Stimulated activated CD8-positive, alpha-beta memory T cell treated with anti-CD3 and anti-CD28 coated beads, Interleukin-2, amount 100 ng/mL, for 1 hour (primary cell): ENCODE measurements at regions not wholly inside any gene's neighbourhood (a gene's known extent, or its start where the extent isn't known, plus 50 kb on each side); places are given as distances from the start of the nearest gene placed in this dataset.
"Not testable (repeated sequence)": the region's sequence is repeated elsewhere in the genome, so short reads cannot be mapped to it uniquely, and the experiment has no call there.

Experiments used
- DNase-seq, 2 donors: peaks; one replicate each; pipeline ENCODE4 v3.0.0-alpha.2; 2020; ENCODE audit warnings: low read depth in 2 of 2

DNA sequence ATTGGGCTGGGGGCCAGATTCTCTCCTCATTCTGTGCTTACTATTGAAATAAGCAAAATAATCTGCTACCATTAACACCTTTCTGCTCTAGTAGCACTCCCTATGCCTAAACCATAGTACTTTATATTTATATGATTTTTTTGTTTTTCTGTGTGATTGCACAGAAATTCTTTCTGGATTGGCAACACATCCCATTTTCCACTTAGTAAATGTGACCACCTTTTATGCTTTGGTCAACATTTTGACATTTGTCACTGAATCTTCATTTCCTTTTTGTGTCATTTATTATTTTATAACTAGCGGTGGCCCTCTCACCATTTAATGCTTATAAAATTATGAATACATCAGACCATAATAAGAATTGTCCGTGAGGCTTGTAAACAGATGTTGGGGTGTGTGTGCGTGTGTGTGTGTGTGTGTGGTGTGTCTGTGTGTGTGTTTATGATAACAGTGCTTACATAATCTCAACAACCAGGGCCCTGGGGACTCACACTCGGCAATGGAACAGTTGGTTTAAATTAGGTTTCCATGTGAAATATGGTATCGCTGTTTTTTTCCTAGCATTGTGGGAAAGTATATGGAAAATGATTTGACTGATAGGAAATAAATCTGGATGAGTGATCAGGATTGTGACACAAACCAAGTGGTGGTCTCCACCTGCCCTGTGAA is 138.9 kb downstream of the NOC3L start:
- DNase-seq, result no peak

DNA sequence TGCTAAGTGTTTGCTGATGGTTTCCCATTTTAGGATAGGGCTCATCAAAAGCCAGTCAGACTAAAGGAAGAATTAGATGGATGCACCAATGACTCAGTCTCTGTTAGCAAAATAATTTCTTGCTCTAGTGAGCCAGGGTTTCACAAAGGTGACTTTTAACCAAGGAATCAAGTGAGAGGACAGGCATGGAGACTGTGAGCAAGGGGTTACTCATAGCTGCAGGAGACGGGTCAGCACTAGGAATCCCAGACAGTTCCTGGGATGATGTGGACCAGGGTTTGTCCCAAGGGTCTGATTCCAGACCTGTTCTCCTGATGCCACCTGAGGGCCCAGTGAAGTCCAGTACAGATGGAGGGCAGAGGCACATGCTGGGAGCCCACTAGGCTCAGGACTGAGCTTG is 138.1 kb downstream of the NOC3L start:
- DNase-seq, result no peak

DNA sequence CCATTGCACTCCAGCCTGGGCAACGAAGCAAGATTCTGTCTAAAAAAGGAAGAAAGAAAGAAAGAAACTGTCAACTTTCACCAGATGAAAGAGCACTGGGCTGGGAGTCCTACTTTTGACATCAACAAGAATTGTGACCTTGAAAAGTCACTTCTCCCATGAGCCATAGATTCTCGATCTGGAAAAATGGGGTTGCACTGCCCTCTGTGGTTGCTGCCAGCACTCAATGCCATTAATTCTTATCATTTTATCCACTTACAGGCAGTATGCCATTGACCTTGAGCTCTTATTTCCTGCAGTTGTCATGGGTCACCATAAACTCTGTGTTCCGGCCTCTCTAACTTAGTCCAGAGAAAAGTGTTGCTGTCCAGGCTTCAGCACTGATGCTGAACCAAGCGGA is 137.2 kb downstream of the NOC3L start:
- no peak for DNase-seq

DNA sequence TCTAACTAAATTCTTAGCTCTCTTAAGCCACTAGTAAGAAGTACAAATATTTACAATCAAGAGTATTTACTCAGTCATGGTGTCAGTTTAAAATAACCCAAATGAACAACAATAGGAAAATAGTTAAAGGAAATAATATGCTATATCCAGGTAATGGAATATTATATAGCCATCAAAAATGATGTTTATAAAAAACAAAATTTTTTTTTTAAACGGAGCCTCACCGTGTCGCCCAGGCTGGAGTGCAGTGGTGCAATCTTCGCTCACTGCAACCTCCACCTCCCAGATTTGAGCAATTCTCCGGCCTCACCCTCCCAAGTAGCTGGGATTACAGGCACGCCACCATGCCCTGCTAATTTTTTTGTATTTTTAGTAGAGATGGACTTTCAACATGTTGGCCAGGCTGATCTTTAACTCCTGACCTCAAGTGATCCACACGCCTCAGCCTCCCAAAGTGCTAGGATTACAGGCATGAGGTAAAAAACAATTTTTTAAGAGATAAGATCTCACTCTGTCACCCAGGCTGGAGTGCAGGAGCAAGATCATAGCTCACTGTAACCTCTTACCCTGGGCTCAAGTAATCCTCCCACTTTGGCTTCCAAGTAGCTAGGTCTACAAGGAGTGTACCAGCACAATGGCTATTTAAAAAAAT is 132.5 kb downstream of the NOC3L start:
- no peak for DNase-seq

DNA sequence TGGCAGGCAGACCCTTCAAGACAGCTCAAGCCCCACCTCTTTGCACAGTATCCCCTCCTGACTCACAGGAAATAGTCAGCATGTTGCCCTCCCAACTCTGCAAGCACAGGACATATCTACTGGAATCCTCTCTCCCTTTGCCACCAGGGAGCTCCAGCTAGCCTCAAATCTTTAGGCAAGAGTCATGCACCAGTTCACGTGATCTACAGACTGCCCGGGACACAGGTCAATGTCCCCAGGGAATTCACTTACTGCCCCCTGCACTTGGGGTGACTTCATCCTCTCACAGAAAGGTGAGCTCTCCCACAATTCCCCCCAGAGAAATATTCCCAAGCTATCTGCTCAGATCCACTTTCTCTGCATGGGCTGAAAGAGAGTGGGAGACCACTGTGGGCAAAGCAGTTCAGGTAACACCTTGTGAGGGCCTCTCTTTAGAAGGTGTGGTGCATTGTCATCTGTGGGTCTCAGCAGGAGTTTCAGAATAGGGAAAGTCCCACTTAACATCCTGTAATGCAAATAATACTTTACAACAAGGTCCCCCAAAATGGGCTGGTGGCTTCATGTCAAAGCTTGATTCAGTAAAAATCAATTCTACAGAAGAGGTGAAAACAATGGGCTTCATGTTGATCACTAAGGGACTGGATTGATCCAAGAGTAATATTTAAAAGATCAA is 129.9 kb downstream of the NOC3L start:
- DNase-seq, result no peak

DNA sequence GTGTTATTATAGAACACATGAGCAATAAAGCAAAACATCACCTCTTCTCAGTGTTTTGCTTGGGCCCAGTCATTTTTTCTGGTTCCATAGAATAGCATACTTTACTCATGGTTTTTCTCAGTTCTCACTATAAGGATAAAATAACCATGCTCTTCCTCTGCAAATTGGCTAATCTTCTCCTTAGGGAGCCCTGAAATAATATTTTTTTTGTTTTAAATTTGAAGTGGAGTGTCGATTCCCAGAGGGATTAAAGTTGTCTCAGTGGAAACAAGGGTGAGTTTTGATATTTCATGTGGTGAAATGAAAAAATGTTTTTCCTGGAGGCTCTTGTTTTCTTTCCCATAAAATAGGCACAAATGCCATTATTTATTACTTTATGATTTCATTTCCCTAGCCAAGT is 127.3 kb downstream of the NOC3L start:
- no peak for DNase-seq

DNA sequence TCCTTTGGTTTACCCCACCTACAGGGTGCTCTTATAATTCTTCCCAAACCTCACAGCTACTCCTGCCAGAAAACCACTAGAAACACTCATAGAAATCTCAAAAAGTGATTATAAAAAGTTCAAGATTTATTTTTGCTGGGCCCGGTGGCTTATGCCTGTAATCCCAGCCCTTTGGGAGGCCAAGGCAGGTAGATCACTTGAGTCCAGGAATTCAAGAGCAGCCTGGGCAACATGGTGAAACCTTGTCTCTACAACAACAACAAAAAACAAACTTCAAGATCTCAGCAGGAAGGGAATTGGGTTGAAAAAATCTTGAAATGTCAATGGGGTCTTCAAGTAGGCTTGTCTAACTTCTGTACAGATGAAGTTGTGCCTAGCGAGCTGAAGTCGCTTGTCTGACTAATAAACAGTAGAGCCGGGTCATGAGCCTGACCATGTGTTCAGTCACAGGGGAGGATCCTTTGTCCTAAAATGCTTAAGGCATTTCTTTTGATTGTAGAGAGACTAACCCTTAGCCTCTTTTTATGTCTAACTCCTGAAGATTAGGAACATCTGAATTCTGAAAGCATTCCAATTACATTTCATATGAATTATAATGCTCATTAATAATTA is 124.6 kb downstream of the NOC3L start:
- DNase-seq, result no peak

DNA sequence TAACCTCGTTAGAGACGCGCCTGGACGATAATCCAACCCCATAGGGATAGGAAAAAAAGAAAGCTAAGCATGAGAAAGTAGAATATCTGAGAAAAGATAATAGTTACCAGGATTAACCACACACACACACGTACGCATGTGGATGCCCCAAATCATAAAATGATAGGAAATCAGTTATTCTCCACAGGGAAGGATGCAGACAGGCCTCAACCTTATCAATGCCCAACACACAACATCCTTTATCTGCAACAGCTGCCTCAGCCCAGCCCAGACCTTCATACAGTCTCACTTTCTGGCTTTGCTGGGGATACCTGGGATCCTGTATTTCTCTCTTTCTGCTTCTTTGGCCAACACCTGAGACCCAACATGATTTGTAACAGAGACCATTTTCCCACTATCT is 123.0 kb downstream of the NOC3L start:
- DNase-seq, result no peak

DNA sequence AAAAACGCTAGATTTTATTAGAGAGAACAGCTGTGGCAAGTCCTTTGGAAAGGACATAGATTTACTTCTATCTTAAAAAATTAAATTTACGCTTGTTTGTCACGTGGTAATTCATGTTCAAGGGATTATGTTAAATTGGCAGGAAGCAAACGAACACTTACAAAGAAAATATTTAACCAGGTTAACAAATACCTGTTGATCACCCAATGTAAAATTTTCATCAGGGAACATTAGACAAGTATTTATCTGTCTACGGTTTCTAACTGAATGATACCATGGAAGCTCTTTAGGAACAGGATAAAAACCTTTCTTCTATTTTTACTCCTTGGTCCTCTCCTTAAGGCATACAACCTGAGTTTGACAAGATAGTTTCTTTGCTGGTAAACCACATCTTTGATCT is 122.2 kb downstream of the NOC3L start:
- DNase-seq, result no peak

DNA sequence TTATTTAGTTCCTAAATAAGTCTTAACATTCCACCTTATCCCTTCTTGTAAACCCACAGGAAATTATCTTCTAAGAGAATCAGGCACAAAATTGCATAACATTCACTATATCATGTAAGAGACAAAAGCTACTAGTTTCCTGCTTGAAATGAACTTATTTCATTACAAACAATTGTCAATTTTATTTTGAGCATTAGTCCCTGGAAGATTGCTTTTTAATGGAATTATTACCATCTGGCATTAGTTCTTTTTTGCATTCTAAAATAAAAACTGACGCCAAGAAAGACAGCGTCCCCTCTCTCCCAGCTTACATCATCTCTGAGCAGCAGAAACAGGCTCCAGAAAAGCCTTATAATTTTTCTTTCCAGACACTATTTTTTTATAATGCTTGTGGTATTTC is 121.8 kb downstream of the NOC3L start:
- no peak for DNase-seq

DNA sequence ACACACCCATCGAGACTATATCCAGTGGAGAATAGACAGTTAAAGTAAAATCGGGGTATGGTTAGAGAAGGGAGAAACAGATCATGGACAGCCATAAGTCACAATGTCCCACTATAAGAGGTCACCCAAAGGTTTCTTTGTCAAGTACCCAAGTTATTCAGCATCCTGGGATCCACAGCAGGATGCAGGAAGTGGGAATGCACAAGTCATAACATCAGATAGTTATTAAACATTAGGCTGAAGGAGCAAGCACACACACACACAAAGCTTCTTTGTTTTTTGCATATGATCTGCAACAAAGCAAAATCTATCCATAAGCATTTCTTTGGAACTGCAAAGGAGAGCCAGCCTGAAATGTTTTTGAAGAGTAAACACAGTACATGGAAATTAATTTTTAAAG is 111.6 kb downstream of the NOC3L start:
- DNase-seq, result no peak

DNA sequence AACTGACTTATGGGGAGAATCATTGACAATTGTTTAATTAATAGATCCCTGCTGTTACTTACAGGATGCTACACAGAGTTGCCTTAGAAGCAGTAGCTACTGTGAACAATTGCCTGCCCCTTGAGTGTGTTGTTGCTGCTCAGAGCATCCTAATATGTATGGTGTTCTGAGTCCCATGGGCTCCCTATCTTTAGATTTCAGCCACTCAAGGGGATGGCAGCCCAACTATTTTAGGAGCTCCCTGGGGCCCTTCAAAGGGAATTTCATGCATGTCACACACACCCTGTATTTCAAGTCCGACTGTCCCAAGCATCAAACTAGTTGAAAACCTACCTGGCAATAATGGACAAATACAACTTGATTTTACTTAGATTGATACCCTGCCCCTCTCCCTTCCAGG is 111.2 kb downstream of the NOC3L start:
- DNase-seq, result no peak

DNA sequence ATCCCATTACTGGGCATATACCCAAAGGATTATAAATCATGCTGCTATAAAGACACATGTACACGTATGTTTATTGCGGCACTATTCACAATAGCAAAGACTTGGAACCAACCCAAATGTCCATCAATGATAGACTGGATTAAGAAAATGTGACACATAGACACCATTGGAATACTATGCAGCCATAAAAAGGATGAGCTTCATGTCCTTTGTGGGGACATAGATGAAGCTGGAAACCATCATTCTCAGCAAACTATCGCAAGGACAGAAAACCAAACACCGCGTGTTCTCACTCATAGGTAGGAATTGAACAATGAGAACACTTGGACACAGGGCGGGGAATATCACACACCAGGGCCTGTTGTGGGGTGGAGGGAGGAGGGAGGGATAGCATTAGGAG is 105.3 kb downstream of the NOC3L start:
- DNase-seq, result not testable (repeated sequence)

DNA sequence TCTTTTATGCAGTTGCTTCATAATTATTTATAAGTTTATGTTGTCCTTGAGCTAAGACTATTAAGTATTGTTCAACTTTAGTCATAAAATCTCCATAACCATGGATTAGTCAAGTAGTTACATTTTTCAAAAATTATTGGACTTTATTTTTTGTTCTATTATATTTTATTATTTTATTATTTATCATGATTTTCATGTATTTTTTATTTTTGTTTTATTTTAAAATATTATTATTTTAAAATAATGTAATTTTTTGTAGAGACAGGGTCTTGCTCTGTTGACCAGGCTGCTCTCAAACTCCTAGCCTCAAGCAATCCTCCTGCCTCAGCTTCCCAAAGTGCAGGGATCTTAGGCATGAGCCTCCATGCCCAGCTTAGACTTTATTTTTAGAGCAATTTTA is 102.3 kb downstream of the NOC3L start:
- no peak for DNase-seq

DNA sequence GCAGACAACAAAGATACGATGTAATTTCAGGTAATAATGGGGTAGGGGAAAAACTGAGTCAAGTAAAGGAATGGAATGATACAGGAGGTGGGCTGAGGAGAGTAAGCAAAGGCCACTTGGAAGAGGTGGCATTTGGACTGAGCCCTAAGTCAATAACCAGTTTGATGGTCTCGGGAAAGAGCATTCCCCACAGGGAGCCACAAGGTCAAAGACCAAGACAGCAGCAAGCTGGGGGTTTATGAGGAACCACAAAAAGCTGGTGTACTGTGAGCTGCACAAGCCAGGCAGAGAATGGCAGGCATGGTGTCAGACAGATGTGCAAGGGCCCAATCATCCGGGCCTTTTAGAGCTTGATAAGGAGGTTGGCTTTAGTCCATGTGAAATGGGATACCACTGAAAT is 98.7 kb downstream of the NOC3L start:
- no peak for DNase-seq

DNA sequence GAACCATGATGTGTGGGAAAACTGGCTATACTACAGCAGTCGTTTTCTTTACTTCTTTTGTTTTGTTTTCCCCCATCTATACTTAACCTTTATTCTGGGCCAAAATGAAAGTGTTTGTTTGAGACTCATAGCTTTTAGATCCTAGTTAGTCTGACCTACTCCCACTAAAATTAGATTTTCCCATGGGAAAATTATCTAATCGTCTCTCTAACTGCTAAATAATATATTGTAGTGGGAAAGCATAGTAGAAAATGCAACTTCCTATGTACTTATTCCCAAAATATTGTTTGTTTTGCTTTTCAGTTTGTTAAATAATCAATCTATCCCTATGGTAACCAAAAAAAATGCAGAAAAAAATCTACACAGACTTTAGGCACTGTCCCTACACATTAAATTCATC is 96.6 kb downstream of the NOC3L start:
- no peak for DNase-seq

DNA sequence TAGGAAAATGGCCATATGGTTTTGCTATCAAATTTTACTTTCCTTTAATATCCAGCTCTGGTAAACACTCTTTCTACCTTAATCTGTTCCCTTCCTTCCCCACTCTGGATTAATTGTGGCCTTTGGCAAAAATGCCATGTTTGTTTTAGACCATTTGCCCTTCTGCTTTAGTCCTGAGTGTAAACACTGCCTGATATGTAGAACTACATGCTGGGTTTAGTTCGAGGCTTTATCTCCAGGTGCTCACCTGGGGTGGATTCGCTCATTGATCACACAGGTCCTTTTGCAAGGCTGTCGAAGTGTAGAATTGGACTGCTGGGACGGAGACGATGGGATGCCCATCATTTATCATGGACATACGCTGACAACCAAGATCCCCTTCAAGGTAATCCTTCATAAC is 94.1 kb downstream of the NOC3L start:
- DNase-seq, result no peak

DNA sequence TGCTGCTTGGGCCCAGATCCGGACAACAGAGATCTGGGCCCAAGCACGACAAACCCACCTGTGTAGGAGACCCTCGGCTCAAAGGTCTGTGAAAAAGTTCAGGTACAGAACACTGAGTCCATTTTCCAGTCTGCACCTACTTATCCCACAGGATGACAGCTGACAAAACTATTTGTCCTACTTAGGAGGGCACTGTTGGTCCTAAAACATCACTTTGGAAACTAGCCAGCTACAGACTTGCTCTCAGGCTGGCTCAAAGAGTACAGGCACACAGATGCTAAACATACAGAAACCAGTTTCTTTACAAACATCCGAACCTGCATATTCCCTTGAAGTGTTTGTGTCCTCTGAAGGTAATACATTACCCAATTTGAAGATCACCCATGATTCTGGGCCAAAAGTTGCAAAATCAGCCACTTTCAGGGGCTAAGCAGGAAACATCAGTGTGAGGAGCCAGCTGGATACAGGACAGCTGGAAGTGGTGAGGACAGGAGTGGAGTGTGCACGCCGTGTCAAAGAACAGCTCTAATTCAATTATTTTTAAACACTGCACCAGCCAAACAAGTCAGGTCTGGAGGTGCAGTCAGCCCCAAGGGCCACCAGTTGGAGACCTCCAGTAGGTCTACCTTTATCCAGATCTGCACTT is 88.5 kb downstream of the NOC3L start:
- no peak for DNase-seq

DNA sequence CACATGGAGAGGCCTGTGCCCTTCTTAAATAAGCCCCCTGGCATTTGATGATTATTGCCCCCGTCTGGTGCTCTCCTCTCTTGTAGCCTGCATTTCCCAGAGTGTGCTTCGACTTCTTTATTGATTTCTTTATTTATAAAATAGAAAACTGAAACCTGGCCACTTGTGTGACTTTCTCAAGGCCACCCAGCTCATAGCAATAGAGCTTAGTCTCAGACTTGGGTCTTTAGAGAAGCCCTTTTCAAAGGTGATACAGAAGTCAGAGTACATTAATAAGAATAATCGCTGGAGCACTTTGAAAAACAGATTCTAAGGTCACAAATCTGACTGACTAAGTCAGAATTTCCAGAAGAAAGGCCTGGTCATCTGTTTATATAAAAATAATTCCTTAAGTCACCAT is 86.6 kb downstream of the NOC3L start:
- no peak for DNase-seq

DNA sequence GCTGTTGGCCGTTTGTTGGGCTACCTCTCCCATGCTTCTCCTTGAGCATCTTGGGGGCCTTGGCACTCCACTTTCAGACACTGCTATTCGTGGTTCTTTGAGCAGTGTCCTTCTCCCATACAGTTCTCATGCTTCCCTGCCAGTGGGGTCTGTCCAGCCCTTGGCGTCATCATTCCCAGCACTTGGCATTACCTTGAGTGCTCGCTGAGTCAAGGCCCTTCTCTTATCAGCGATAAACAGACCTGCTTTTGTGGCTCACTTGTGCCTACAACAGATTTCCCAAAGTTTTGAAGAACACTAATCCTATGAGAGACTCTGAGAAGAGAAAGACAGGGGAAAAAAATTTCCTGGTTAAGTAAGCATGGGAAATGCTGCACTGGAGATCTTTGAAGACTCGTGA is 85.3 kb downstream of the NOC3L start:
- DNase-seq, result no peak

DNA sequence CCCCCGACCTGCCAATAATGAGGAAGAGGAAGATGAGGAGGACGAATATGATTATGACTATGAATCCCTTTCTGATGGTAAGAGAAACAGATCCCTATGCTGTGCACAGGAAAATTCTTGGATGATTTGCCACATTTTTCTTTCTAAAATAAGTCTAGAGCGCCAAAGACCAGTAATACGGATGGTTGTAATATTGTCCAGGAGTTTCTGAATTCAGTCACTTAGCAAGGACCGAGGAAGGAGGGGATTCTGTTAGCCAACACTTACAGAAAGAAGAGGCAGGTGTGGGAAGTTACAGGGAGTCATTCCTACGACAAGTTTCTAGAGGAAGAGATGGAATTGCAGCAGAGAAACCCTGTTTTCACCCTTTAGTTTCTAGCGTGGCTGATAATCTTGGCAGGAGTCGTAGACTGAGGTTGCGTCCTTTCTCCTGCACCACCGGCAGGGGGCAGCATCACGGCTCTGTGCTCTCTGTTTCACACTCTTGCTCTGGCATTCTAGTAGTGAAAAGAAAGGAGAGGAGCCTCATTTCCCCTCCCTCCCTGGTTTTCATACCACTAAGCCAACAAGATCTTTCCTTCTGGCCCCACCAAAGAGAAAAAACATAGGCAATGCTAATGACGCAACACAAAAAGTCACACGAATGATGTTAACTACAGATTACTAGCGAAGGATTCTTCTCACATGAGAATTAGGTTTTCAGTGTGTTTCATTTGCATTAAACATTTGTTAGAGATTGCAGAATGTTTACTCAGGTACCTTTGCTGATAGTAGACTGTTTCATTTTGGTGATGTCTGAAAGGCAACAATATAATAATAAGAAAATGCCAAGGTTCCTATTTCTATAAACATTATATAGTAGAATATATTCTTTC is 82.7 kb downstream of the NOC3L start:
- peak; percentile 4 to 22 for DNase-seq
